ENCODE measurements at regions not wholly inside any gene's neighbourhood (a gene's known extent, or its start where the extent isn't known, plus 50 kb on each side); places are given as distances from the start of the nearest gene placed in this dataset.

- no peak for DNase-seq (ENCODE audit: low read depth)
Observed at GRCh38 chr2:64283641-64284361, 139.6 kb upstream of the PELI1 start.

- DNase-seq (ENCODE audit: low read depth), result no peak
Observed at GRCh38 chr2:64284751-64285150, 140.5 kb upstream of the PELI1 start.

GRCh38 chr2:64287202-64287740 is 143.1 kb upstream of the PELI1 start:
- no peak for DNase-seq (ENCODE audit: low read depth)

DNA sequence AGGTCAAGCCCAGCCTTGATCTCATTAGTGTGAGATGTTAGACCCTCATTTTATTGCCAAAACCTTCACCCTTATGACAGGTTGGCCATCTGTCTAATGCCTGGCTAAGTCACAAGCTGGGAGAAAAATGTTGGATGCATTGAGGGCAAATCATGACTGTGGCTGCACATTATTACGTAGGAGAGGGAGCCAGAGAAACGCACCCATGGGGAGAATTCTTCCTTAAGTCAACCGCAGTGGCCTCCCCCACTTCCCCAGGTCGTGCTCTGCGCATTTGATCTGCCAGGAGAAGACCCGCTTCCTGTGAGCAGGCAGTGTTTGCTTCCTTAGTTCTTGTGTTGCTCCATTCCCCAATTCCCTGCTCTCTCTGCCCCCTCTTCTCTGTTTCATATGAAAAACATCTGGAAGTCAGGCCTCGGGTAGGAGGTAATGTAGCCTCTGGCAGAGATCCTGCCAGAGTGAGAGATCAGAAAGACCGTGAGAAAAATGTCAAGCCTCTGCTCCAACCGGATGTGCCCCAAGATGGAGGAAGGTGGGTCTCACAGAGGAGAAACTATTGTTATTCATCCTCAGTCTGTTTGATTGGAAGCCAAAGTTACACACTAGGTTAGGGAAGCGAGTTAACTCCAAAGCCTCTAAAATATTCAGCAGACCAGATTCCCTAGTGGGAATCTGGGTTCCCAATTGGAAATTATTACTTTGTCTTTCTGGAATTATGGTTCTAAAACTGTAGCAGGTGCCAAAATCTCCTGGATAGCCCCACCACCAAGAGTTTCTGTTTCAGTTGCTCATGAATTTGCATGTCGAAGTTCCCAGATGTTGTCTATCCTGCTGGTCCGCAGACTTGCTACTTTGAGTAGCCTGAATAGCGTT is 144.3 kb upstream of the PELI1 start:
- DNase-seq (ENCODE audit: low read depth), result no peak

GRCh38 chr2:64289251-64289650 is 145.0 kb upstream of the PELI1 start:
- no peak for DNase-seq (ENCODE audit: low read depth)

DNA sequence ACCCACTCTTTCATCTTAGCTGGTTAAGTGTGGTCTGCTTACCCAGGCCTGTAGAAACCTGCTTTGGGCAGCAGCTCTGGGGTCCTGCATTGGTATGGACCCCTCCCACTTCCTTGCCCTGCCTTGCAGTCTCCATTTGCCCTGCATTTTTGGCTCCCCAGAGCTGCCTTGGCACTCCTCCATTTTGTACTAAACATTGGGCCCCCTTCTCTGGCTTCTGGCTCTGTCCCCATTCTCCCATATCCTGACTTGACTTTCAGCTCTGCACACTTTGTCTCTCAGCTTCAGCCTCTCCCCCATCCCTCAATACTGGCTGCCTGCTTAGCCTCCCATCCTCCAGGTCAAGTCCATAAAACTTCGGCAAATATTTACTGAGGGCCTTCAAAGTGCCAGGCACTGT is 145.5 kb upstream of the PELI1 start:
- DNase-seq (ENCODE audit: low read depth), result no peak

GRCh38 chr2:64291181-64291580 is 147.0 kb upstream of the PELI1 start:
- DNase-seq (ENCODE audit: low read depth), result no peak

DNA sequence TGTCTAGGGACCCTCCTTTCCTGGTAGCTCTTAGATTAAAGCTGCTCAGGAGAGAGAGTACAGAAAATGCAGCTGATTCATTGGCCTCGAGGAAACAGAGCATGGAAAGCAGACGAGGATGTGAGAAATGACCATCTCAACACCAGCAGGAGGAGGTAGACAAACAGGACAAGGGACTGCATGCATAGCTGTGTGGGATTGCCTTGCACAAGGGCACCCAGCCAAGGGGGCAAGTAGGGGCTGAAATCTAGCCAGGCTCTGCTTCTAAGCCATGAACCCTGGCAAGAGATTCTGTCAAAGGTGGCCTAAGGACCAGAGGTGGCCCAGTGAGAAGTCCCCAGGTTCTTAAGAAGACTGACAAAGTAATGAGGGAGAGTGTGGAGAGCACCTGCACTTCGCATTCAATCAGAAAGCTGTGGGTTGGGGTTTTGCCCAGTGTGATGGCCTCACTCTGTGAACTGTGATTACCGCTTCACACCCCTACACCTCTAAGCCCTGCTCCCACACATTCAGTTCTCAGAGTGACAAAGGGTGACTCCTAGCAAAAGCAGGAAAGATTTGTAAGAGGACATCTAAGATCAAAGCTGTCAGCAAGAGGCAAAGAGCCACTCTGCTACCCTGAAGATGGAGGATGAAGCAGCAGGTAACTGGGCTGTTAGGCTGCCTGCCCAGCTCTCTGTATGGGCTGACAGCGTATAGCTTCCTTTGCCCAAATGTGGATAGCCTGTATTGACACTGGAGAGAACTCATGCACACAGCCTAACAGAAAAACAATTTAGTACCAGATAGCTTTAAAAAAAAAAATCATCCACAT is 151.3 kb upstream of the PELI1 start:
- no peak for DNase-seq (ENCODE audit: low read depth)

- DNase-seq (ENCODE audit: low read depth), result no peak
Observed at GRCh38 chr2:64296140-64296480, 151.9 kb upstream of the PELI1 start.

- no peak for DNase-seq (ENCODE audit: low read depth)
Observed at GRCh38 chr2:64296695-64297346, 152.6 kb upstream of the PELI1 start.

GRCh38 chr2:64298161-64298560 is 153.9 kb upstream of the PELI1 start:
- DNase-seq (ENCODE audit: low read depth), result no peak

DNA sequence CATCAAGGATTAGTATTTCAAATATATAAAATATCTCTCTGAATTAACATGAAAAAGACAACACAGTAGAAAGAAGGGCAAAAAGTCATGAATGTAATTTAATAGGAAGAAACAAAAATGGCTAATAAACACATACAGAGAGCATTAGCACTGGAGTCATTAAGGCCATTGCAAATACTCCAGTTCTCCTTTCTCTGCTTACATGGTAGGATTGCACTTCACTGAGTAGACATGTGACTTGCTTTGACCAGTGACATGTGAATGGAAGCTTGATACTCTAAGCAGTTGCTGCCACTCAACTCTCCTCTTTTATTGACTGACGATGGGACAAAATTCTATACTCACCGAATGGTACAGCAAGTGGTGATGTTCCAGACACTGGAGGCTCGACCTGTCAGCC is 153.9 kb upstream of the LGALSL start:
- DNase-seq (ENCODE audit: low read depth), result no peak

GRCh38 chr2:64303250-64303649 is 150.7 kb upstream of the LGALSL start:
- DNase-seq (ENCODE audit: low read depth), result no peak

DNA sequence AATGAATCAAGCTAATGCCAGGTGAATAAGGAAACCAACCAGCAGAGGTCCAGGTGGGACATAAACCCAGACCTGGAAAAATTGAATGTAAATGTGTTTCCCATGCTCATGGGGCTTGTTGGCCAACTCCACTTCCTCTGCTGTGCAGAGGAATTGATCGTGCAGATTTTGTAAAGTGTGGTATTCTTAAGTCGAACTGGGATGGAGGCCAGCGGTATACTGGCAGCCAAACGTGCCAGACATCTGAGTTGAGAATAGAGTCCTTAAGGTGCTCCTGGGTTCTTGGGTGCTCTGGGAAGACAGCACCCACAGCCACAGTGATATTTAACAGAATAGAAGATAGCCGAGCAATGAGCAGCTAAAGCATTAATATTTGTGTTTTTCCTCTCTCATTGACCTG is 146.5 kb upstream of the LGALSL start:
- DNase-seq (ENCODE audit: low read depth), result no peak

GRCh38 chr2:64311191-64311910 is 142.6 kb upstream of the LGALSL start:
- DNase-seq (ENCODE audit: low read depth), result no peak

DNA sequence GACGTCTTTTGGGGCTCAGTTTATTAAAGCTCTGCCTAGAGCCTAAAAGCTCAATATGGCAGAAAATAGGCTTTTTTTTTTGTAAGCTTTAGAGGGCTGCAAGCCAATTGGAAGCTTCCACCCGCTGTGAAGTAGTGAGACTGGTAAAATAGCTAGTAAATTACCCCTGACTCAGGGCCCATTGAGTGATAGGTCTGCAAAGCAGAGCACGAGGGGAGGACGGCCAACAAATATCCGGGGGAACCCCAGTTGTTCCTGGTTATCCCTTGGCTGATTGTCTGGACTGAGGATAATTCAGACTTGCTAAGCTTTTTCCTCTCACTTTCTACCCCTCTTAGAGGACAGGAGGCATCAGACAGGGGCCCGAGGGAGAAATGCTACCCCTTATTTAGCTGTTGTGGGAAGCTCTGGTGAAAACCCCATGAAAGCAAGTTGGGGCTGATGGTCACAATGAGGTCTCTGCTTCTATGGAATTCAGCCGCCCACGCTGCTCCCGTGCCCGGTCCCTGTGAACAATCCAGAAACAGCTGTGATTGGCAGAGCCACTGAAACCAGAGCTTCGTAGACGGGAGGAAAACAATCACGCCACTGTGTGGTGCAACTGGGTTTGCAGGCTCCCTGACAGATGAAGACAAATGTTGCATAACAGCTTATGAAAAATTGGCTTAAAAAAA is 141.9 kb upstream of the LGALSL start:
- no peak for DNase-seq (ENCODE audit: low read depth)

GRCh38 chr2:64312622-64313397 is 141.2 kb upstream of the LGALSL start:
- DNase-seq (ENCODE audit: low read depth), result no peak

- DNase-seq (ENCODE audit: low read depth), result no peak
Observed at GRCh38 chr2:64313398-64313723, 140.6 kb upstream of the LGALSL start.

DNA sequence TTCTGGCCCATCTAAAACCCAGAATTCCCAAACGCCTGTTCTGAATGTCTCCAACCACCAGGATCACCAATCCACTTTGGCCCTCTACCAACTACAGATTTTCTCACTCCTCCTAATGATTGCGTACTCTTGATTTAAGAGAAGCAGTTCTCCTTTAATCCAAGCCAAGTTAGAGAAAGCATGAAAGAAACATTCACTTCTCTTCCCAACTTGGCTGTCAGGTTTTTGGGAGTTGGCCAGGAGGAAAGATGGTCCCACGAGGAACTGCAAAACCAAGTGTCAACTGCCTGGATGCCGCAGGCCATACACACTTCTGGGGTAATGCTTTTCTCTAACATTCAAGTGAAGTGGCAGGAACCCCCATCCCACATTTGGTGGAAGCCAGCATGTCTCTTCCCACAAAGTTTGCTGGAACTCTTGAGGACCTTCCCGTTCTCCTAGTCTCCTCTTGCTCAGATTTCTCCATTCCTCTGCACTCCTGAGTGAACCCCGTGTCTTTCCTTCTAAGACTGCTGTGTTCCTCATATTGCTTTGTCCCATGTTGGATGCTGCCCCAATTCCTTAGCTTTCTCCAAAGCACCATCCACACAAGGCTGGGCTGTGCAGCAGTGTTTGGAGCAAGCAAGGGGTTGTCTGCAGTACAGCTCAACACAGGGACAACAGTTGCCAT is 138.5 kb upstream of the LGALSL start:
- DNase-seq (ENCODE audit: low read depth), result no peak
